PFSK-1 (cell line): ENCODE measurements at regions not wholly inside any gene's neighbourhood (a gene's known extent, or its start where the extent isn't known, plus 50 kb on each side); places are given as distances from the start of the nearest gene placed in this dataset.

Source experiments
- FOXP2 ChIP-seq: optimal IDR thresholded peaks from 2 replicates; pipeline ENCODE3; 2011; ENCODE audit warnings: borderline replicate concordance, control low read depth, inconsistent platforms; ENCODE audit not compliant: insufficient read depth; ENCODE audit errors: extremely low read length, extremely low read depth
- POLR2AphosphoS5 ChIP-seq: IDR thresholded peaks from 2 replicates; pipeline ENCODE4 v1.6.1; 2012; ENCODE audit warnings: low read depth, mild to moderate bottlenecking, control low read depth, low read length, moderate library complexity
- REST ChIP-seq, 2 experiments: IDR thresholded peaks; 2 replicates each; pipeline versions ENCODE4 v1.6.1 to v1.8.0; 2011 to 2012; ENCODE audit warnings: low read depth in 2 of 2, low read length in 2 of 2, control low read depth in 1 of 2, inconsistent platforms in 1 of 2, mild to moderate bottlenecking in 1 of 2, moderate library complexity in 1 of 2; ENCODE audit not compliant: insufficient read depth in 1 of 2
- SIN3A ChIP-seq: IDR thresholded peaks from 2 replicates; pipeline ENCODE4 v1.6.1; 2012; ENCODE audit warnings: mild to moderate bottlenecking, low read length, moderate library complexity, borderline replicate concordance; ENCODE audit not compliant: insufficient read depth
- TAF1 ChIP-seq: IDR thresholded peaks from 2 replicates; pipeline ENCODE4 v1.6.1; 2012; ENCODE audit warnings: low read length, control low read depth, borderline replicate concordance; ENCODE audit not compliant: insufficient read depth

GRCh38 chr5:17808566-17808965 is 174.3 kb downstream of the TAF11L14 start:
- TF ChIP-seq POLR2AphosphoS5 (no peak), TAF1 (no peak), REST (IDR thresholded peaks at IDR 0.05; ENCODE audit: insufficient read depth in 1 of 2, low read depth in 2 of 2, low read length in 2 of 2) (no peak), SIN3A (no peak), FOXP2 (no peak)
